ENCODE measurements at regions not wholly inside any gene's neighbourhood (a gene's known extent, or its start where the extent isn't known, plus 50 kb on each side); places are given as distances from the start of the nearest gene placed in this dataset.

DNA sequence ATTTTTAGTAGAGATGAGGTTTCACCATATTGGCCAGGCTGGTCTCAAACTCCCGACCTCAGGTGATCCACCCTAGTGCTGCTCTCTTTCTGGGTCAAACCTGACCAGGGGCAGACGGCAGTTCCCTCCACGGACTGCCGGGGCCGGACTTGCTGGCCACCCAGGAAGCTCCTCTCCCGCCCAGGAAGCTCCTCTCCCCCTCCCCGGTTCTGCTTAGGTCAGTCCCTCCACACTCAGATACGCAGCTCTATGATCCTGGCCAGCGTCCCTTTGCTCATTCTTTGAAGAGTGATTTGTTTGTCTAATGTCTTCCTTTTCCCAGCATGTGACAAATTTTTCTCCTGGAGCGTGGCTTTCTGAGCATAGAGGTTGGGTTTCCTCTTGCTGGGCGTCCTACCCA, 125.3 kb upstream of the B3GAT1 start:
- TF ChIP-seq POLR2A (IDR thresholded peaks at IDR 0.05) (no peak), CTCF (IDR thresholded peaks at IDR 0.05) (no peak)

Data from body of pancreas (tissue), 4 donors.